ENCODE measurements at regions not wholly inside any gene's neighbourhood (a gene's known extent, or its start where the extent isn't known, plus 50 kb on each side); places are given as distances from the start of the nearest gene placed in this dataset.

DNA sequence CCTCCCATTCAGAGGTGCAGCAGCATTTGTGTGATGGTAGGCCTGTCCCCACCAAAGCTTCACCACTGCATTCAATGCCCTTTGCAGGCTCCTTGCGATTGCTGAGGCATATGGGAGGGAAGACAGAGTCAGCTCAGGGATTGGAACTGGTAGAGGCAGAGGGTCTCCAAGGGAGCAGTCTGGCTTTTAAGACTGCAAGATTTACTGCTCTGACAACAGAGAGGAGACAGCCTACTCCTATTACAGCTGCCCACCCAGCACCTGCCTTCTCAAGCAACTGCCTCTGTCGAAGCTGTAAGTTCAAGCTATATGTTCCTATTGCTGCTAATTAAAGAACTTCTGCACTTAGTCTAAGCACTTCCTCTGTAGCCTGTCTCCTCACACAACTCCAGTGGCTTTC is 481.8 kb downstream of the FGF13 start:
- TF ChIP-seq, protein P1, sequence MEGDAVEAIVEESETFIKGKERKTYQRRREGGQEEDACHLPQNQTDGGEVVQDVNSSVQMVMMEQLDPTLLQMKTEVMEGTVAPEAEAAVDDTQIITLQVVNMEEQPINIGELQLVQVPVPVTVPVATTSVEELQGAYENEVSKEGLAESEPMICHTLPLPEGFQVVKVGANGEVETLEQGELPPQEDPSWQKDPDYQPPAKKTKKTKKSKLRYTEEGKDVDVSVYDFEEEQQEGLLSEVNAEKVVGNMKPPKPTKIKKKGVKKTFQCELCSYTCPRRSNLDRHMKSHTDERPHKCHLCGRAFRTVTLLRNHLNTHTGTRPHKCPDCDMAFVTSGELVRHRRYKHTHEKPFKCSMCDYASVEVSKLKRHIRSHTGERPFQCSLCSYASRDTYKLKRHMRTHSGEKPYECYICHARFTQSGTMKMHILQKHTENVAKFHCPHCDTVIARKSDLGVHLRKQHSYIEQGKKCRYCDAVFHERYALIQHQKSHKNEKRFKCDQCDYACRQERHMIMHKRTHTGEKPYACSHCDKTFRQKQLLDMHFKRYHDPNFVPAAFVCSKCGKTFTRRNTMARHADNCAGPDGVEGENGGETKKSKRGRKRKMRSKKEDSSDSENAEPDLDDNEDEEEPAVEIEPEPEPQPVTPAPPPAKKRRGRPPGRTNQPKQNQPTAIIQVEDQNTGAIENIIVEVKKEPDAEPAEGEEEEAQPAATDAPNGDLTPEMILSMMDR (IDR thresholded peaks at IDR 0.05) = no peak
- no peak for TF ChIP-seq EZH2 (IDR thresholded peaks at IDR 0.05)
- TF ChIP-seq EZH2phosphoT487 (IDR thresholded peaks at IDR 0.05) = no peak

Measured in neural progenitor cell (in vitro differentiated cells).